Jurkat, Clone E6-1 (cell line): ENCODE measurements at regions not wholly inside any gene's neighbourhood (a gene's known extent, or its start where the extent isn't known, plus 50 kb on each side); places are given as distances from the start of the nearest gene placed in this dataset.
A peak's percentile ranks its signal among the peaks of the same experiment; 100 is the strongest.
"Not testable (repeated sequence)": the region's sequence is repeated elsewhere in the genome, so short reads cannot be mapped to it uniquely, and the experiment has no call there.

Experiments used
- DNase-seq: peaks from one replicate; pipeline ENCODE4 v3.0.0-alpha.2; 2011; ENCODE audit warnings: low read depth, low spot score
- H3K4me3 ChIP-seq: 2 replicates; pipeline ENCODE4 v1.5.1; 2011; ENCODE audit warnings: mild to moderate bottlenecking, low read length, control low read depth, moderate library complexity

DNA sequence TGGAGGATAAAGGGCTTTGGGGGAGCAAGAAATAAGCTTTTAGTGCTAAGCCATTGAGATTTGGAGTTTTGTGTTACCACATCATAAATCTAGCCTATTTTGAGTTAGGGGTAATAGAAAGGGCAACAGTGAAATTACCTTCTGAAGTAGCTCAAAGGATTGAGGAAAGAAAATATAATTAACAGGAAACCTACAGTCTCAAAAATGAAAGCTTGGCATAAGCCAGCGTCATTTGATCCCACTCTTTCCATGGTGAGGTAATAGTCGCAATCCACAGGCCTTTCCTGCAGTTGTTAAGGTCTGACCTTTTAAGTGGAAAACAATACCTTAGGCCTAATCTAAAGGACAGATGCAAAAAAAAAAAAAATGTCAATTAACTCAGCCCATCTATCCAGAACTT lies 182.7 kb downstream of the UXS1 start:
- no peak for DNase-seq

DNA sequence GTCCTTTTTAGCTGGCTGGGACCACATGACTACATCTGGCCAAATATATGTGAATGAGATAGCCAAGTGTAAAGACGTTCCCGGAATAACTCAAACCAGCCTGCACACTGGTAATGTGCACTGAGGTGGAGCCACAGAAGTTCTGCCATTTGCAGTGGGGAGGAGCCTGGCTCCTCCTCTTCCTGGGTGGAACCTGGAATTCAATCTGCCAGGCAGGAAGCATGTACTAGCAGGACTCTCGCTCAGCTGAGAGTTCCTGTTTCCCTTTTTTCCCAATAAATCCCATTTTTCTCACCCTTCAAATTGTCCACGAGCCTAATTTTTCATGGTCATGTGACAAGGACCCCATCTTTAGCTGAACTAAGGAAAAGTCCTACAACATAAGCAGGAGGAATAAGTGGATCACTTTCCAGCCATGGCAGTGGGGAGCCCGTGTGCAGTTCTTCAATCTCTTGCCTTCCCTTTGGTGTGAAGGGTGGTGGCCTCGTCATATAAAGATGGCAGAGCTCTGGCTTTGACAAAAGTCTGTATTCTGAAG lies 183.2 kb downstream of the UXS1 start:
- no peak for DNase-seq
- H3K4me3 ChIP-seq, result no peak overlapping the region

More for the DNA sequence above, 182.7 kb downstream of the UXS1 start:
- H3K4me3 ChIP-seq, result no peak overlapping the region

DNA sequence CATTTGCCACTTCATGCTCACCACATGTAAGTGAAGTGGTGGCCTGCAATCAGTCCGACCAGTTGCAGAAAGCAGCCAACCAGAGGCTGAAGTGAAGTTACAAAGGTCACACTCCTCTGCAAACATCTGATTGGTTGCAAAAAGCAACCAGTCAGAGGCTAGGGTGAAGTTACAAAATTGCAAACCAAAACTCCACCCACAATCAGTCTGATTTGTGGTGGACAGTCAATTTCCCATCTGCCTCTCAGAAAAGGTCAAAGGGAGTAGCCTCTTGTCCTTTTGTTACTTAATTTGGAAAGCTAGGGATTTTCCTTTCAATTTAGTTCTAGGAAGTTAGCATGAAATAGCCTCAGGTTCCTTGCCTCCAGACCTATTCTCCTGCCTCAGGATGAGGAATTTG lies 185.0 kb downstream of the UXS1 start:
- DNase-seq, result no peak
- H3K4me3 ChIP-seq, result no peak overlapping the region

DNA sequence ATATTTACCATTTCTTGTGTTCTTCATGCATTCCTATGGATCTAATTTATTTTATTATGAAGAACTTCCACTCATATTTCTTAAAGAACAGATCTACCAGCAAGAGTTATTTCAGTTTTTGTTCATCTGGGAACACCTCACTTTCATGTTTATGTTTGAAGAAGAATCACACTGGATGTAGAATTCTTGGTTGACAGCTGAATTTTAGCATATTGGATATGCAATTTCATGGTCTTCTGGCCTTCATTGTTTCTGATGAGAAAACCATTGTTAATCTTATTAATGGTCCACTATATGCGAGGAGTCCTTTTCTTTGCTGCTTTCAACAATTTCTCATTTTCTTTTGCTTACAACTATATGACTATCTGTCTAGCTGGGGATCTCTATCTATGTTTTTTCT lies 189.2 kb downstream of the UXS1 start:
- no peak overlapping the region for H3K4me3 ChIP-seq
- DNase-seq, result no peak

DNA sequence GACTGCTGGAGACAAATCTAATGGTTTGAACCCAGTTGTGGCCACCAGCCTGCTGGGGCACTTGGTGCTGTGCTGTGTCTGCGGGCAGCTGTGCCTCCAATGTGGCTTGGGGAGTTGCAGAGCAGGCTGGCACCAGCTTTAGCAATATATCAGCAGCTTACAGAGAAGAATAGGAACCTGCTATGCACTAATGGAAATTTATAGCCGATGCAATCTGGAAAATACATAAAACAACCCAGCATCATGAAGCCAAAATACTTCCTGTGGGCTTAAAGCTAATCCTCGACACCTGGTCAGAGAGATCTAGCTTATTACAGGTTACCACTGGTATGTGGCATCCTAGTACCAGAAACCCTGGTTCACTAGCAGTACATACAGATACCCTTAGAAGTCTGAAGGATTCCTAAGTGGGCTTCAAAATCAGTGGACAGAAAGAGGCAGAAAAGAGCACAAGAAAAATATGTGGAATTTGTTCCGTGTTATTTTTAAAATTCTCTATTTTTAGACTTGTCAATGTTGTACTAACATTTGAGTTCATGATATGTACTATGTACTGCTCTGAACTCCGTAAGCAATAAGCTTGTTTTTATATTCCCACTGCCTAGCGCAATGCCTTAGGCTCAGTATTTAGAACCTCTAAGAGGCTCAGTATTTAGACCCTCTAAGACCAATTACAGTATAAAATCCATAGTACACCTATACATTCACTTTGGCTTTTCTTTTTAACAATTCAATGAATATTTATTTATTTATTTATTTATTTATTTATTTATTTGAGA lies 194.7 kb downstream of the UXS1 start:
- H3K4me3 ChIP-seq, result no peak overlapping the region
- no peak for DNase-seq

DNA sequence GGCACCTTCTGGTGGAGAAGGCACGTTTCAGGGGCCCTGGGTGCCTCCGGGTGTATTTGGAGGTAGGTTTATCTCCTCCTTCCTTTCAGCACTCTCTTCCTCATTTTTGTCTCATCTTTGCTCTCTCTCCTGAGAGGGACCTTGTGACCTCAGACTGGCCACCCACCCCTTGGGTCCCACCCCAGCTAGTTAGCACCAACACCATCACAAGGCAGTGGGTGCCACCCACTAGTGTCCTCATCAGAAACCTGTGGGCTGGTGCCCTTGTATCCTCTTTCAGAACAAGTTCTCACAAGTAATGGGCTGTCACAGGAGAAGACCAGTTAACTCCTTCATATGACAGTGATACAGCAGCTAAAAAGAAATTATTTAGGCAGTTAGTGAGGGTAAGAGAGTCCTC lies 196.4 kb downstream of the UXS1 start:
- no peak for DNase-seq
- no peak overlapping the region for H3K4me3 ChIP-seq

DNA sequence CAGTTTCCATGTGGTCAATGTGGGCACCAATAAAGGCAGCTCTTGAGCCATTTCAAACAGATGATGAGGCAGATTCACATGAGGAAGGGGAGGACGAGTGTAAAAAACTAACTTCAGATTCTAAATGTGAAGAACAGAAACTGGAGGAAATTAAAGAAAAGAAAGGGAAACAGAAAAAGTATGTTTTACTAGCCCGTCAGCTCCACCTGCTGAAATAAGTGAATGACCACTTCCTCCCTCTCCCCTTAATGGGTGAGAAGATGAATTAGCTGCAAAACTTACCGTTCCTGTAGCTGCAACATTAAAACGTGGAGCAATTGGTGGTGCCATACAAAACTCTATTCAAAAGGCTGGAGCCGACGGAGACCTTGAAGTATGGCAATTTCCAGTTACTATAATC lies 203.5 kb downstream of the UXS1 start:
- no peak overlapping the region for H3K4me3 ChIP-seq
- DNase-seq, result no peak

DNA sequence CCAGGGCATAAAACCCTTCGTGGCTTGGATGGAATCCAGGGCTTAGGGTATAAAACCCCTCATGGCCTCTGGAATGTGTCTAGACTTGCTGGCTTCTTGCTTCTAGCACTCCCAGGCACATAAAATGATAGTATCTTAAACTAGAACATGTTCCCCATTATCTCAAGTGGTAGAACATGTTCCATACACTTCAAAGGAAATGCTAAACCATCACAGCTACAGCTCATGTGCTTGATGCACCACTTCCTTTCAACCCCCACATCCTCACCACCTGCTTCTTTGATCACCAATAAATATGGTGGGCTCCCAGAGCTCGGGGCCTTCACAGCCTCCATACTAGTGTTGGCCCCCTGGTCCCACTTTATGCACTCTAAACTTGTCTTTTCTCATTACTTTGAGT lies 204.3 kb downstream of the UXS1 start:
- peak; percentile 50 for DNase-seq

DNA sequence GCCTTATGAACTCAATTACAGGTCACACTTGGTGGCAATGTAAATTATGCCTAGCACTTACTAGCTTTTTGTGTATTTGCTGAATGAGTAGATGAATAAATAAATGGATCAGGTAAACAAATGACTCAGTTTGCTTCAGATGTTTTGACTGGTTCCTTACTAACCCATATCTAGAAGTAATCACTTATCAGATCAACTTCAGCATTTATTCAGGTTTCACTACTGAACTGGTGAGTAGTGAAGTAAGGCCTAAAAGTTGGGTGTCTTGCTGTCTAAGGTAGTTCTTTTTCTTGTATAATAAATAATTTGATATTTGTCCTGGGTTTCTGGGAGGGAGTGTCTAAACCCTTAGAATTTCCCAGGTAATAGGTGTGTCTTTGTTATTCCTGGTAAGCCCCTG lies 205.0 kb downstream of the UXS1 start:
- H3K4me3 ChIP-seq, result no peak overlapping the region
- no peak for DNase-seq

More for the DNA sequence above, 204.3 kb downstream of the UXS1 start:
- not testable (repeated sequence) for H3K4me3 ChIP-seq

DNA sequence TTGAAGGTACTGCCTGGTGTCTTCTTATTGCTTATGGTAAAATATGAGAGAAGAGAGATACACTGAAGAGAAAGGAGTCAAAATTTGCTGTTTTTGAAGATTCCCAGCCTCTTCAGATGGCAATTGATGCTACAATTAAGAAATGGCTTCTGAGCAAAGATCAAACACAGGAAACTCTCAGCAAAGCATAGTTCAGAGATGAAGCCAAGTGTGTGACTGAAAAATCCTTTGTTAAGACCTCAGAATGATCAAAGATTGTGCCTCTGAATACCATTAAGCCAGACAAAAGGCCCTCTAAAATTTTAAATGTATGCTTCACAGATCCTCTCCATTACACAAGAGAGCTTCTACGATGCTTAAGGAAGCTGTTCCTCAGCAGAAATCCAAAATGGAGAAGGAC lies 216.3 kb downstream of the UXS1 start:
- no peak overlapping the region for H3K4me3 ChIP-seq
- peak; percentile 27 for DNase-seq

DNA sequence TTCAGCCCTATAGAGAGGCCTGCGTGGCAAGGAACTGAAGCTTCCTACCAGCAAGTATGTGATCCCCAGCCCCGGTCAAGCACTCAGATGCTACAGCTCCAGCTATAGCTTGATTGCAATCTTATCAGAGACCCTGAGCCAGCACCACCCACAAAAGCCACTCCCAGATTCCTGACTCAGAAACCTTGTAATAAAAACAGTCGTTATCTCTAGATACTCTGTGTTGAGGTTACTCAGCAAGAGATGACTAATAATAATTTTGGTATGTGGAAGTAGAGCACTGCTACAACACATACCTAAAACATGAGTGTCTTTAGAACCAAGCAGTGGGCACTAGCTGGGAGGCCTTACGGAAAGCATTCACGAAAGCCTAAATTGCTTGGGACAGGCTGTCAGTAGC lies 216.9 kb downstream of the UXS1 start:
- no peak for DNase-seq
- H3K4me3 ChIP-seq, result no peak overlapping the region

DNA sequence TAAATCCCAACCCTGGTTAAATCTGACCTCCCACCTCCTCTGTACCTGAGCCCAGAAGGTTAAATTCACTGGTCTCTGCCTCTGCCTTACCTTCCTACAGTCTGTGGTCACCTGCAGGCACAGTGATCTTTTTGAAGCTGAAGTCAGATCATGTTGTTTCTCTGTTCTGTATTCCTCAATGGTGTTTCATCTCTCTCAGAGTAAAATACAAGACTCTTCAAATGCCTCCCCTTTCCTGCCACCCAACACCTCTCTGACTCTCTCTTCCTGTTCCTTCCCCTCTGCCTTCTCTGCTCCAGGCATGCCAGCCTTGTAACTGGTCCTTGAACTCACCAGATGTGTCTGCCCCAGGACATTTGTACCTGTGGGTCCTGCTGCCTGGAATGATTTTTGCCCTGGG lies 219.3 kb downstream of the UXS1 start:
- H3K4me3 ChIP-seq, result no peak overlapping the region
- DNase-seq, result no peak

DNA sequence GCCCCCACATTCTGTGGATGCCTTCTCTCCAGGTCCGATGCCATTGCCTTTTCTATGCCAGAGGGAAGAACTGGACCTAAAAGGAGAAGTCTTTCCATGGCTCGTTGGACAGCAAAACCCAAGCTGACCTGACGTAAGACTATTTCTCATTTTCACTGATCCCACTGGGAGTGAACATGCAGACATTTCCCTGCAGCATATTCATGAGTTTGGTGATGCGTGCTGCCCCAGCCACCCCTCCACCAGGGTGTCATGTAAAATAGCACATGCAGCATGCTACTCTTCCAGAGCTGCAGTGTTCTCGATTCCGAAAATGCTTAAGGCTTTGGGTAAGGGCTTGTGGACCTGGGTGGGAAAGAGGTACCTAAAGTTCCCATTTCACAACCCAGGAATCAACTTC lies 221.2 kb downstream of the UXS1 start:
- no peak for DNase-seq
- H3K4me3 ChIP-seq, result no peak overlapping the region

DNA sequence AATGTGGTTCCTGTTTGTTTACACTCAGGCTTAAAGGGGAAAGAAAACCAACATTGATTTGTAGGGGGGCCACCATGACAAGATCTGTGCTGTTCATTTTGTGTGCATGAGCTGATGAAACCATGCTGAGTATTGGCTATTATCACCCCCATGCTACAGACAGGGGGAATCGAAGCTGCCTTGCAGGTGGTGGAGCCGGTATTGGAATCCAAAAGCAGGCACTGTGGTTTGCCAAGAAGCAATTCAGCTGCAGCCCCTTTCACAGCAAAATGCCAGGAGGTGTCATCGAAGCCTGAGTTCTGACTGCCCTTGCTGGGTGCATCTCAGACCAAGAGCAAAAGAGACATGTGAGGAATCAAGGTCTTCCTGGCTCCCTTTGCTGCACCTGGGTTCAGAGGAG lies 221.9 kb downstream of the UXS1 start:
- no peak overlapping the region for H3K4me3 ChIP-seq
- DNase-seq, result no peak

DNA sequence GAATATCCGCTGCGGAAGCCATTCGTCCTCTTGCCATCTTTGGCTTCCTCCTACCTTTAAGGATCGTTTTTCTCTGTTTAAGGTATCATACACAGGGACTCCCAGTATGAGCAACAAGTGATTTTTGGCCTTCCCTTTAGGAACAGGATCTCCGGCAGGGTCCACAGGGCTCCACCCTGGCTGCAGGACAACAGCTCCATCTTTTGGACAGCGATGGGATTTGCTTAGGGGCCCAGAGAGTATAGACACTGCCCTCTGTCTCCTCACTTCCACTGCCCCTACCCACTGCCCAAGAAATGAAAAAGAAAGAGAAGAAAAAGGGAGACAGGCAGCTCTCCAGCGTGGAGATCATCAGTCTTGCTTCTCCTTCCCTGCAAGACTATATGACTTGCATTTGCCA lies 224.5 kb downstream of the UXS1 start:
- DNase-seq, result no peak
- no peak overlapping the region for H3K4me3 ChIP-seq

DNA sequence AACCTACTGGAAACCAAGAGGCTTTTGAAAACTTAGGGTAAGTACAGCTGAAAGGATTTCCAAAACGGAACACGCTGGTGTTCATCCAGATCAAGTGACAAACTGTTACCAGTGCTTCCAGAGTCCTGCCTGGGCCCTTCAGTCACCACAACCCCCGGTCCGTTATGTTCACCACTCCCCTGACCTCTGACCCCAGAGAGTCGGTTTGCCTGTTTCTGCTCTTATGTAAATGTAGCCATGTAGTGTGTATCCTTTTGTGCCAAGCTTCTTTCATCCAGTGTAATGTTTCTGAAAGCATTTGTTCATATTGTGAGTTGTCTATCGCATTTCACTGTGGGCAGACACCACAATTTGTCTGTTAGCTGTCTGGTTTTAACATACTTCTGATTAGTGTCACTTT lies 217.5 kb downstream of the NCK2 start:
- no peak overlapping the region for H3K4me3 ChIP-seq
- DNase-seq, result no peak

DNA sequence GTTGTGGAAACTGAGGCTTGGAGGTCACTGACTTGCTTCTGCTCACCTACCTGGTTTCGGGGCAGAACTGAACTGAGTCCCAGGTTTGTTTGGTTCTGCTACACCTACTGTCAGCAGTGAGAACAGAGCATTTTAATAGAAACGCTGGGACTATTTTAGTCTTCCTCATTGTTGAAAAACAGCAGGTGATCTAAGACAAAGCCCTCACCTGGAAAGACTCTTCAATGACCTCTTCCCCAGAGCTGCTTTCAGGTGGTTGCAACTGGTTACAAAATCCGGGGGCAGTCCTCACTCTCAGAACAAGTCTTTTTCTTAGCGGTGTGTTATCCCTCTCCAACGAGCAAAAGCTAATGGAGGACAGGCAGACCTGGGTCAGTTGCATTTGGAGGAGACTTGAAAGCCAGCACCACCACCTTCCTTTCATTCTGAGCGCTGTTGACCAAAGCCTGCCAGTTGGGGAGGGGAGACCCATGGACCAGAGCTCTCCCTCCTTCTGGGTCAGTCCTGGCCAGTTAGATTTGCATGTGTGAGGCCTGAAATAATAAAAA lies 217.0 kb downstream of the NCK2 start:
- H3K4me3 ChIP-seq, result no peak overlapping the region
- no peak for DNase-seq

DNA sequence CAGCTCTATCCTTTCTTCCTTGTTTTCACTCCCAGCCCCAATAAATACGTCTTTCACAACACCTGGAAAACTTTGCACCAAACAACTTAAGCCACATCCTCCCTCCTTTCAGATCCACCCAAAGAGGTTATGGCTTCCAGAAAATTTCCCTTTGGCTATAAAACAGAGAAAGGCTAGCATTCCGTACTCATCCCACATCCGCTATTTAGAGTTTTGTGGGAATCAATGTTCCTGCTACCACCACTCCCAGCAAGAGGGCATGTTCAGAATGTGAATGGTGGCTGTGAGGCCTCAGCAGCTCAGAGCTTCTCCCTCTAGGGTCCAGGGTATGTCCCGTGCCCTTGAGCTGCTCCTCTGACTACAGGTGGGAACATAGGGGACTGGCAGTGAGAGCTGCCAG lies 214.6 kb downstream of the NCK2 start:
- no peak for DNase-seq
- H3K4me3 ChIP-seq, result no peak overlapping the region

DNA sequence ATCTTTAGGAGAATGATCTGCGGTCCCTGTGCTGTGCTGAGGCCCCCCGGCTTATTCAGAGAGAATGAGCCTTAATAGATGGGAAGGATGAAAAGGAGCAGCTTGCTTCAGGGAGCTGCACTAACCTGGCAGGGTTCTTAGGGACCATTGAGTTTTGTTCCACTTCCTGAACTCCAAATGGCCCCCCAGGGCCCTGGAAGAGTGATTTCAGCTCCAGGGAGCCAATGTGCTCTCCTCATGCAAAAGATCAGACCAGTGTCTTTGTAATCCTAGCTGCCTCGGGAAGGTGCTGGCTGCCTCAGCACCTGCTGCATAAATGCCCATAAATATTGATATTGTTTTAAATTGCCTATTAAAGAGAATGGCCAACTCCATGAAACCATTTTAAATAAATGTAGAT lies 210.2 kb downstream of the NCK2 start:
- no peak for DNase-seq
- H3K4me3 ChIP-seq, result no peak overlapping the region

DNA sequence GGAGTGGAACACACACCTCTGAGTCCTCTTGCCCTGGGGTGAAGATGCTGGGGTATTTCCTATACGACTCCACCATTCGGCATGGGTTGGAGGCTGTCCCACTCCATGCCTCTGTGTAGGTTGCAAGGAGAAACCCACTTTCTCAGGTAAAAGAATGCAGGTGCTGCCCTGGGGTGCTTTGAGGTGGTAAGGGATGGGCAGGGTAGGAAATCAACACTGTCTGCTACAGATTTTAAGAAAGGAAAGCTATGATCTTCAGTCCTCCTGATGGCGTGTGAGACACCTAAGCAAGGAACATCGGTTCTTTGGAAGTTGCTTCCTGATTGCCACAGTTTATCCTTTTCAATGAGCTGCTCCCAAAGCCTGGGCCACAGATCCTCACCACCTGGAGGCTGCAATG lies 209.2 kb downstream of the NCK2 start:
- H3K4me3 ChIP-seq, result no peak overlapping the region
- no peak for DNase-seq

DNA sequence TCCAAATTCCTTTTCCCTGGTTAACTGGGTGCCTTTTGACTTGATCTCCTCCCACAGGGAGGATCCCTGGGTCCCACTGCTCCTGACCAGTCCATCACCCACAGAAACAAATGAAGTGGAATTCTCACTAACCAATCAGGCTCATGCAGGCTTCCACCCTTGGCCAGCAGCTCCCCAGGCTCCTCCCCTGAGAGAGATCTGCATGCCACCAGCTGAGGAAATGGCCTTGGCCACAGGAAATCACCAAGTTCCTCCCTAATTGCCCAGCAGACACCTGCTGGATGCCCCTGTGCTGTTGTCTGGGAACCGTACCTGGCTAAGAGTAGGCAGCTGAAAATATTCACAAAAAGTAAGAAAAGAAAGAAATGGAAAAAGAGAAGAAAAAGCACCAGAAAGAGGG lies 207.4 kb downstream of the NCK2 start:
- H3K4me3 ChIP-seq, result no peak overlapping the region
- DNase-seq, result no peak
